DMS 273 treated with DMSO at 0.1 percent for 48 hours (cell line): ENCODE measurements at regions not wholly inside any gene's neighbourhood (a gene's known extent, or its start where the extent isn't known, plus 50 kb on each side); places are given as distances from the start of the nearest gene placed in this dataset.

Experiments used
- DNase-seq: peaks from one replicate; lab custom pipeline; 2025; lab: John Stamatoyannopoulos, UW

DNA sequence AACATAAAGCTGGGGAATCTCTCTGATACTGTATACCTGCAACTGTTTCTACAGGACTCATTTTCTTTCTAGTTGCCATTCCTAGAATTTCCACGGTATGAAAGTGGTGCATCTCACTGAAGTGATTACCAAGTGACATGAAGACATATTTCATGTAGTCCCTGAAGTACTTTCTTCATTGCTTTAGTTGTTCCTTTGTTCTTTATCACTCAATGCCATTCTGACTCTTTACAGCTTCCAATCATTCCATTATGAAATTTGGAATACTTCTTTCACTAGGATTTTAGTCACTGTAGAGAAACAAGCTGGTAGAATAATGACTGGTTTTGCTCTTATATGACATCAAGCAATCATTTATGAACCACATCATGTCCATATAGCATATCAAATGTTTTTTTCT lies 645.1 kb downstream of the CDH18 start:
- DNase-seq: no peak

- DNase-seq: no peak
Observed at GRCh38 chr5:19352120-19352519, 635.9 kb downstream of the CDH18 start.

DNA sequence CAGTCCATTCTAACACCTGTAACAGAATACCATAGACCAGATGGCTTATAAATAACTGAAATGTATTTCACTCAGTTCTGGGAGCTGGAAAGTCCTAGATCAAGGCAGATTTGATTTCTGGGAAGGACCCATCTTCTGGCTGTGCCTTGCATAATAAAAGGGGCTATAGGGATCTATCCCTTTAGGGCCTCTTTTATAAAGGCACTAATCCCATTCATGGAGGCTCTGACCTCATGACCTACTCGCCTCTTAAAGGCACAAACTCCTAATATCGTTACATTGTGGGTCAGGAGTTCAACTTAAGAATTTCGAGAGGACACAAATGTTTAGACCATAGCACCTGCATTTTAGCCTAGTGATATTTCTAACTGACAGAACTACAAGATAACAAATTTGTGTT lies 619.0 kb downstream of the CDH18 start:
- peak; percentile 68 for DNase-seq

- no peak for DNase-seq
Observed at GRCh38 chr5:19369561-19369960, 618.4 kb downstream of the CDH18 start.

GRCh38 chr5:19370655-19371386 lies 617.2 kb downstream of the CDH18 start:
- DNase-seq: no peak

DNA sequence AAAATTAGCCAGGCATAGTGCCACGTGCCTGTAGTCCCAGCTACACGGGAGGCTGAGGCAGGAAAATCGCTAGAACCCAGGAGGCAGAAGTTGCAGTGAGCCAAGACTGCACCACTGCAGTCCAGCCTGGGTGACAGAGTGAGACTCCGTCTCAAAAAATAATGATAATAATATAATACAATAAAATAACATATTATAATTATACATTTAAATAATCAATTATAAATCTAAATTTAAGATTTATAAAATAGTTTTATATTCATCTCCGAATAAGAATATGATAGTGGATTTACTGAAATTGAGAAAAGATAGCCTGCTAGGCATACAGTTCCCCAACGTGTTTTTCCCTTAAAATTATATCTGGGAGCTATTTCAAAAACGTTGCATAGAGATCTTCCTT lies 599.6 kb downstream of the CDH18 start:
- DNase-seq: no peak

DNA sequence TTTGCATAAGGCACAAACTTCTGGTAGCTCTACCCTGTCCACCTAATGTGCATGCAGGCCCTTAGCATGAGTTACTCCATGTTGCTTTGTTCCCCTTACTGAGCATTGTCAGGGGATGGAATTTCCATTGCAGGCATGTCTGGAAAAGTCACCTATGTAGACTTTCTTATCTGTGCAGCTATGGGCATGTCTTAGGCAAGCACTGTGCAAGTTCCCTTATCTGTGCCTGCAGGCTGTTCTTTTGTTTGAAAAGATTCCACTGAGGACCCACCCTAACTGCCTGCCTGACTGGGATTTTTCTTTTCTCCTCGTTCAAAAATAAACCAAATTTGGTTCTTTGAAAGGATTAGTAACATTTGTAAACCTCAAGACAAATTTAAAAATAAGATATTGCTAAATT lies 587.0 kb downstream of the CDH18 start:
- no peak for DNase-seq

DNA sequence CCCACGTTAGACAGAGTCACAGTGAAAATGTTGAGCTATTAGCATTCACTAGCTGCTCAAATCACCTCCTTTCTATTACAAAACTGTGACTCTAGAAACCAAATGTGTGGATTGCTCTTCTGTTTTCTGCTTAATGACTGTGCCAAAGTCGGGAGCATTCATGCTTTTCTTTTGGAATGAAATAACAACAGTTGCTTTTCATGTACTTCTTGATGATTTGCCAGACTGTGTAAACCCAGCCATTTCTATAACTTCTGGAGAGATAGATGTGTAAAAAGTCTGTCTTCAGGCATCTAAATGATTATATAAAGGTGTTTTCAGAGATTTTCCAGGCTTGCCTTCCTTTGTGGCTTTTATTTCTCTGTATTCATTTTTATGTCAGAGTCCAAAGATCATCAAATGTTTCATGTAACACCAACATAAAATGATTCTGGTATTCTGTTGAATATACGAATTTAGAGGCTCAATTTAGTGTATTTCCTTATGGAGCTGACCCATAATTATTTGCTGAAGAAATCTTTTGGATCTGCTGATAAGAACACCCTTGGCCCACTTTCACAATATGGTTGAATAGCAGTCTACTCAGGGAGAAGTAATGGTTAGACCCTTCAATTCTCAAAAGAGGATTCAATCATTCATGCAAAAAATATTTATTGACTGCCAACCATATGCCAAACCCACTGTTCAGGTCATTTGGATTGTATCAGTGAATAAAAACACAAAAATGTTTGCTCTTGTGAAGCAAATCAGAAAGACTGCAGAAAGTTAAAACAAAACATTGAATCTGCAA lies 581.2 kb downstream of the CDH18 start:
- no peak for DNase-seq

- no peak for DNase-seq
Observed at GRCh38 chr5:19408149-19408548, 579.9 kb downstream of the CDH18 start.

- DNase-seq: no peak
Observed at GRCh38 chr5:19411936-19412335, 576.1 kb downstream of the CDH18 start.
